ENCODE measurements at regions not wholly inside any gene's neighbourhood (a gene's known extent, or its start where the extent isn't known, plus 50 kb on each side); places are given as distances from the start of the nearest gene placed in this dataset.

DNA sequence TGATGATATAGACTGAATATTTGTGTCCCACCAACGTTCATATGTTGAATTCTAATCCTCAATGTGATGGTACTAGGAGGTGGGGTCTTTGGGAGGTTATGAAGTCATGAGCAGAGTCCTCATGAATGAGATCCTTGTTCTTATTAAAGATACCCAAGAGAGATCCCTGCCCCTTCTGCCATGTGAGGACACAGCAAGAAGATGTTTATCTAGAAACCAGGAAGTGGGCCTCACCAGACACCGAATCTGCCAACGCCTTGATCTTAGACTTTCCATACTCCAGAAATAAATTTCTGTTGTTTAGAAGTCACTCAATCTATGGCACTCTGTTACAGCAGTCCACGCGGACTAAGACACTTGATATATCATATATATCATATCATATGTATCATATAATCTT, 67.7 kb upstream of the GCM1 start:
- H3K27me3 ChIP-seq, result no peaks in the 10 kb centered on the region
- no peak for TF ChIP-seq CTCF (IDR thresholded peaks at IDR 0.05)
- intact Hi-C loops (cut with DNase I), result no loop called here
- H3K4me1 ChIP-seq, result no peaks in the 10 kb centered on the region
- H3K4me3 ChIP-seq, result no peak overlapping the region
- ATAC-seq (no peak), DNase-seq (no peak)
- H3K36me3 ChIP-seq, result no peaks in the 10 kb centered on the region
- no peak overlapping the region for H3K27ac ChIP-seq
- peaks cover 0 to 11% of the 10 kb centered on the region in 2 donors for H3K9me3 ChIP-seq

GRCh38 chr6:53214172-53214571, 65.5 kb upstream of the GCM1 start:
- H3K4me1 ChIP-seq, result no peaks in the 10 kb centered on the region
- H3K4me3 ChIP-seq, result no peak overlapping the region
- ATAC-seq (no peak), DNase-seq (no peak)
- intact Hi-C loops (cut with DNase I), result no loop called here
- H3K27me3 ChIP-seq, result no peaks in the 10 kb centered on the region
- H3K36me3 ChIP-seq, result no peaks in the 10 kb centered on the region
- H3K9me3 ChIP-seq, result peaks cover 0 to 11% of the 10 kb centered on the region in 2 donors
- TF ChIP-seq CTCF (IDR thresholded peaks at IDR 0.05), result no peak
- no peak overlapping the region for H3K27ac ChIP-seq

- Histone ChIP-seq H3K4me1 (no peaks in the 10 kb centered on the region), H3K4me3 (no peak overlapping the region), H3K36me3 (no peaks in the 10 kb centered on the region), H3K27ac (no peak overlapping the region), H3K27me3 (no peaks in the 10 kb centered on the region), H3K9me3 (peaks cover 0 to 11% of the 10 kb centered on the region in 2 donors)
- no peak for ATAC-seq
- intact Hi-C loops (cut with DNase I), result no loop called here
- TF ChIP-seq CTCF (IDR thresholded peaks at IDR 0.05), result no peak
- no peak for DNase-seq
Observed at GRCh38 chr6:53210811-53211210, 62.2 kb upstream of the GCM1 start.

DNA sequence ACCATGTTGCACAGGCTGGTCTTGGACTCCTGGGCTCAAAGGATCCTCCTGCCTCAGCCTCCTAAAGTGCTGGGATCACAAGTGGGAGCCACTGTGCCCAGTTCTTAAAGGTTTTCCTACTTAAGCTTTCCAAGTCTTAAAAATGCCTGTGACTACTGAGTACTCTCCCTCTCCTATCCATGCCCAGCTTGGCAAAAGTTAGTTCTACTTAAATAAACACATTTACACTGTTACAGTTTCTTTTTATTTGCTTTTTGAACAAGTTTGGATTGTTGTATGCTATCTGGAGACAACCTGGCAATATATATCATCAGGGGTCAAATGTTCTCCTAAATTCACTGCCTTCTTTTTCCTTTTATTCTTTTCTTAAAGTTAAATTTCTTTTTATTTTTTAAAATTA, 61.0 kb upstream of the GCM1 start:
- intact Hi-C loops (cut with DNase I), result no loop called here
- DNase-seq, result no peak

DNA sequence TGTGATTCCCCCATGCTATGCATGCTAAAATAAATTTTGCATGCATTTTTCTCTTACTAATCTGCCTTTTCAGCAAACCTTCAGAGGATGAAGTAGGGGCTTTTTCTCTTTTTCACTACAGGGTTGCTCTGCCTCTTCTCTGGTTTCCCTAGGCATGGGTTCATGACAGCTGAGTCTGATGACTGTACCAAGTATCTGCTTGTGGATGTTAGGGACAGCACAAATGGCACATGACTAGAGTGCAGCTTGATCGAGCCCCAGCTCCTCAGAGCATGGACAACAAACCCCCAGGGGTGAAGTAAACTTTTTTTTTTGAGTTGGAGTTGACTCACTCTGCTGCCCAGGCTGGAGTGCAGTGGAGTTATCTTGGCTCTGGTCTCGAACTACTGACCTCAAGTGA, 57.1 kb upstream of the GCM1 start:
- no peak for DNase-seq
- intact Hi-C loops (cut with DNase I), result no loop called here
- no peak for ATAC-seq

More for the DNA sequence above, 61.0 kb upstream of the GCM1 start:
- Histone ChIP-seq H3K4me3 (no peak overlapping the region), H3K27ac (no peak overlapping the region), H3K4me1 (no peaks in the 10 kb centered on the region), H3K27me3 (no peaks in the 10 kb centered on the region), H3K36me3 (no peaks in the 10 kb centered on the region), H3K9me3 (peaks cover 0 to 11% of the 10 kb centered on the region in 2 donors)
- no peak for TF ChIP-seq CTCF (IDR thresholded peaks at IDR 0.05)
- no peak for ATAC-seq

More for the DNA sequence above, 57.1 kb upstream of the GCM1 start:
- Histone ChIP-seq H3K36me3 (no peaks in the 10 kb centered on the region), H3K9me3 (no peaks in the 10 kb centered on the region), H3K27me3 (no peaks in the 10 kb centered on the region), H3K4me3 (no peak overlapping the region), H3K4me1 (no peaks in the 10 kb centered on the region), H3K27ac (no peak overlapping the region)
- TF ChIP-seq CTCF (IDR thresholded peaks at IDR 0.05), result no peak
